Stimulated activated CD4-positive, alpha-beta T cell treated with anti-CD3 and anti-CD28 coated beads, Interleukin-1b, Interleukin-23, amount 100 ng/mL, for 48 hours (primary cell): ENCODE measurements at regions not wholly inside any gene's neighbourhood (a gene's known extent, or its start where the extent isn't known, plus 50 kb on each side); places are given as distances from the start of the nearest gene placed in this dataset.

Experiments used
- DNase-seq: peaks from one replicate; pipeline ENCODE4 v3.0.0-alpha.2; 2020

DNA sequence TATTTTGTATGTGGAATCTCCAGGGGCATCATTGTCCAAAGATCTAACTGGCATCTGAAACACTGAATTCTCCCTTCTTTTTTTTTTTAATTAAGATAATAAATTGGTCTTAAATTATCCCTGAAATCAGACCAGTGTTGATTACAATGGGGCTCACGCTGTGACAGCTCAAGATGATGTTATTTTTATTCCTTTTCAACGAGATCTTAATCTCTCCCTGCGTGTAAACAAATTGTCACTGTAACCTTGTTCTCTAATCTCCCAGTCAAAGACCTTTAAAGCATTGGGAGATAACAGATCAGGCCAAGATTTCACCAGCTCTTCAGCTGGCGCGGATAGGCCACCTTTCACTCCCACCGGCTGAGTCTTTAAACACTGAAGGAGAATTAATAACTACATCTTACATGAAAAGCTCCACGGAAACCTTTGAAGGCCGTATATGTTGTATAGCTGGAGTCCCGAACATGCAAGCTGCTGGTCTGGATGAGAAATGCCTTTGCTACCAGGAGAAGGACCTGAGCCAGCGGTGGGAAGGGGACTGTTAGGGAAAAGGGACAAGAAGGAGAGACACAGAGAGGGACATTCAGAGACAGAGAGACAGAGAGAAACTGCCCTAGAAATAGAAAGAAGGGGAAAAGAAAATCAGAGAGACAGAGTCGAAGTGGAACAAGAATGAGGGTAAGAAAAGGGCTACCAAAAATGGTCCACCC lies 418.8 kb upstream of the NR2F2 start:
- DNase-seq = no peak

DNA sequence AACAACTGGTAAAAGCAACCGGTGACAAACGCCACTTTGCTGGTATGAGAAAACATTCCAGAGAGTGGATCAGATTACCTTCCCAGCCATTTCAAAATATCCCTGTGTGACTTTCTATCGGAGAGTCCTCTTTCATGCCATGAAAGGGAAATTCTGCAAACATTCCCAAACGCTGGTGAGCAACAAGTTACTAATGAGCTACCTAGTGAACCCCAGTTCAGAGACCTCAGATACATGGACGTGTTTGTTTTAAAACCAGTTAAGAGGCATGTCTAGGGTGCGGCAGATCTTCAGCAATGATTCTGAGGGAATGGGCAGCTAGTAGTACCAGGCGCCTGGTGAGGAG lies 418.2 kb upstream of the NR2F2 start:
- DNase-seq = no peak

DNA sequence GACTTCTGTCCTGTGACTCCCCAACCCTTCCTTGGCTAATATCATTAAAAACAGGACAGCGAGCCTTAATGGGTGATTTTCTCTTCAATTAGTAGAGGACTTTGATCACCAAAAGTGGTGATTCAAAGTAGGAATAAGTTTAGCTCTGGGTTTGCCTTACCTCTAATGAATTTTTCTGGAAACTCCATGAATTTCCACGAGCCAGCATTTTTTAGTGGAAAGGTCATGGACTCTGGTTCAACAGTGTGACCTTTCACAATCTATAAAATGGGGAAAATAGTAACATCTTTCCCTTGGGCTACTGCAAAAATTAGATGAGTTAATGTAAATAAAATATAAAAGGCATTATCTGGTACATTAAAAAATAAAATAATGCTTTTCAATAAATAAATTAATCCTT lies 417.8 kb upstream of the NR2F2 start:
- no peak for DNase-seq

DNA sequence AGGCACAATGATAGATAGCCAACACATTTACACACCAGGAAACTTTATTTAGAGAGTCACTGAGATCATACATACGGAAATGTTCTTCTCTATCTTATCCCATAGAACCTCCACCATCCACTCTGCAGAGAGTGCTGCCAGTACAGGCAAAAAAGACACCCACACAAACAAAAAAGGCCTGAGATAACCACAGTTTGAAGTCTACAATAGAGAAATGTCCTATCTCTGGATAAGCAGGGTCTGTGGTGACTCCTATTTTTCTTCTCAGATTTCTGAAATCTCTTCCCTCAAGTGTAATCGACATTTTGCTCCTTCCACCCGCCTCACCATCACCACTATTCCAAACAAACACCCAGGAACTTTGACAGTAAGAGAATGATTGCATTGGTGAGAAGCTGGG lies 413.9 kb upstream of the NR2F2 start:
- no peak for DNase-seq

DNA sequence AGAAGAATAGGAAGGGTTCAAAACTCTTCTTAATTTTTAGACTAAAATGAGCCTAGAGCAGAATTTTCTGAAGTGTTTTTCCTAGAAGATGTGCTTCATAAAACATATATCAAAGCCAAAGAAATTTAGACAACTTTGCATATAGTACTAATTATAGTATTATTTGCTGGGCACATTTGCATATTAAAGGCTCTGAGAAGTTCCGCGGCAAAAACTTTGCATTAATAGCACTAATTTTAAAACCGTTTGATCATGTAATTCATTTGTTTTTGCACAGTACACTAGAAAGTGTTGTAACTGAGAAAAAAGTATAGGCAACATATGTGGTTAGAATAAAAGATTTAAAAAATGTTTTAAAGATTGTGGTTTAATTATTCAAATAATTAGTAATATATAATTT lies 412.0 kb upstream of the NR2F2 start:
- no peak for DNase-seq

DNA sequence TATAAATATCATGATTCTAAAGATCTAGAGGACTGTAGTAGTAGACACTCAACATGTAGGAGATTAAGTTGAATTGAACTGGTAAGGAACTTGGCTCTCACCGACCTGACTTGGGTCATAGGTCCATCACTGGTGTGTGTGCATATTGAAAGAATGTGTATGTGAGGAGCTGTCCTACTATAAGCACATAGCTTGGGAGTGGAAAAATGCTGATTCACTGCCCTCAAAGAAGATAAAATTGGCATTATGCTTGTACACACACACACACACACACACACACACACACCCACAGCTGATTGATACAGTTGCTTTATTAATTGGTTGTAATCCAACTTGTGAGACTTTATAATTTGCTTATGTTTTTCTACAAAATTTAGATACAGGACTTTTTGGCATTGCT lies 411.0 kb upstream of the NR2F2 start:
- no peak for DNase-seq

DNA sequence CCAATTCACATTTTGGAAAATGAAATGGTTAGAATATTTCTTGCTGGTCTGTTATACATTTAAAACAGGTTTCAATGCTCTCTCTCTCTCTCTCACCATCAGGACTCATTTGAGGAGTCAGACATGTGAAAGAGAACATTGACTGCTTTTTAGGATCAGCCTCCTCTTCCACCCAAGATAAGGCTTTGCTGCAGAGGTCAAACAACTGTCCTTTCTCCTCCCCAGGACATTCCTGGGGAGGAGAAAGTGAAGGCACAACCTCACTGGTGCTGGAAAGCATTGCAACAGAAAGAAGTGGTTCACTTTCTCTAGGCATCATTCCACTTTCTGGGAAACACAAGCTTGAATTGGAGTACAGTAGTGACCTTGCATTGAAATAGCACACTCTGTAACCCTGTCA lies 409.1 kb upstream of the NR2F2 start:
- no peak for DNase-seq

DNA sequence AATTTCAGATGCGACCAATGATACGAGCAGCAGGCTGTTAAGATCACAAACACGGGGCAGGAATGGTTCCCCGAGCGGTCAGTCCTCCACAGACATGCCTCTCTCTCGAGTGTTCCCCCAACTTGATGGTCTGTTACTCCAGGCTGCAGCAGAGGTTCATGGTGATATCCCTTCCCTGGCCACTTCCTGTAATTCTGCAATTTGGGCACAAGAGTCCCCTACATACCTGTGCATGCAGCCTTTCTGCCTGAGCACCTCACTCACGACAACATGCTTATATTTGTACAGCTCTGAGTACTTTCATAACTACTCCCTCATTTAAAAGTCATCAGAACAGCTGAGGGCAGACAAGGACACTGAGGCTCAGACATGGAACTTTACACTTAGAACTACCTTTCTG lies 408.1 kb upstream of the NR2F2 start:
- no peak for DNase-seq

DNA sequence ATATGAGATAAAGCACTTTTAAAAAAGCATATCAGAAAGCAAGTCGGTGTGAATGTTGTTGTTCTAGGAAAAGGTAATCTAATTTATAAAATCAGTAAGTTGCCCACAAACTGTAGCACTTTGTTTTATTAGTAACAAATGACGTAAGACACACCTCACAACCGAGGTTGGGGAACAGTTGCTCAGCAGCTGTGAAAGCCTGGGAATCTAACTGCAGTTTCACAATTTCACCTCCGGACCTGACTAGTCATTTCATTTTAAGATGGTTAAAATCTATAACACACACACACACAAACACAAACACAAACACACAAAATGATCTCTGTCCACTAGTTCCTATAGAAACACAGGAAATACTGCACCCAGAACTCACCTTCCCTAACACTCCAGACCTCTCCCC lies 406.7 kb upstream of the NR2F2 start:
- no peak for DNase-seq

DNA sequence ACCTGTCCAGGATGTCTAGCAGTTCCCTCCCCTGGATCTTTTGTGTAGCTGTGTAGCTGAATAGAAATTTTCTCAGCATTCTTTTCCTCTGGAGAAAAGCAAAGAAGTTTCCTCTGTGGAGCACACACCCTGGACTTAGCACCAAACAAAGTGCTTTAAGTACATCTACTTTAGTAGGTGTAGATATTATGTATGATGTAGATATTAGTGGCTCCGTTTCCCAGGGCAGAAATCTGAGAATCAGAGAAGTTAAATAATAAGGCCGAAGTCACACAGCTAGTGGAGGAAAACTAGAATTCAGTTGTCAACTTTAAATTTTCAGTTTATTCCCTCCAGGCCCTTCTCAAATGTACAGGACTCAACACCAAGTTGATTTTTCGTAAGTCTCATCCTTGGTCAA lies 401.7 kb upstream of the NR2F2 start:
- no peak for DNase-seq

DNA sequence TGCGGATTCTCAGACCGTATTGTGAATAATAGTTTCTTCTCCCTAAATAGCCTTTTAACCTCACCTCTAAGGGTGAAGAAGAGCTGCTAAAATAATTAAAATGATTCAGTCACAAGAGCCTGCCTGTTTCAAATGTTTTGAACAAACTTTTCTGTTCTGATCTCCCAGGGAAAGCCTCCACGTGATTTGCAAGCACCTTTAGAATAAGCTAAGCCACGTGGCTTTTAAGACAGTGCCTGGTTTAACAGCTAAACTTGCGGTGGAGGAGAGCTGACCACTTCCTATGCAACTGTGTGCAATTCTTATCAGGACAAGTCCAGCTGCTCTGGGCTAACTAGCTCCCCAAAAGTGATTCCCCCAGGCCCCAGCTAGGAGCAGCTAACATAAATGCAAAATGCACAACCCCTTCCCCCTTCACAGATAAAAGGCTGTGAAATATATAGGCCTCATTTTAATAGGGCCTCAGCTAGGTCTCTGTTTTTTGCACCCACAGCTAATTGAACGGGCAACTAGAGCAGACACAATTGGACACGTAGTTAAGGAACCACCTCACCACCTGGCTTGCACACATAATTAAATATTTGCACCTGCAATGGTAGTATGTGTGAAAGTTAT lies 401.2 kb upstream of the NR2F2 start:
- DNase-seq = no peak

DNA sequence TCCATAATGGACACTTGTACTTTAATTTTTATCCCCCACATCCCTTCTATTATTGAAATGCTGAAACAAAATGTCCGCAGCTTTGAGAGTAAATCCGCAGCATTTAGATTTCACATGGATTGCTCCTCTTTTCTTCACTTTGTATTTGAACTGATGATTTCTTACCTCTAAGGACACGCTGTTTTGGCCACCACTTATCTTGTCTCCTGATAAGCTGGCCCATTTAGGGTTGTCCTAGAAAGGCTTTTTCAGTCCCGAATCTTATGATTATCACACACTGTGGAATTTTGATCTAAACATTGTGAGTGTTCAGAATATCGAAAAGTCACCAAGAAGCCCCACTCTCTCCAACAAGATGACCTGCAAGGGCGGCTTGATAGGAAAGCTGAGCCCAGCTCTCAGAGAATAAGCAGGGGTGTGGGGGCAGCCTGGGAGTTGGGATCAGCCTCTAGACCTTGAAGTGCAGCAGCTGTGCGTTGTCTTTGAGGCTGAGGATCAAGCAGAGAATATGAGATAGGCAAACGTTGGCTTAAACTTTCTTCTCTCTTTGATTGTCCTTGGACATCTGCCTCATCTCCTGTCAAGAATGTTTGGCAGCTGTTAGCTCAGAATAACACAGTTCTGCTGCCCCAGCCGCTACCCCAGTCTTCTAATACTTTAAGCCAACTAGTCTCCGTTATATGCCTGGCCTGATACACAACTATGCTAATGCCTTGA lies 399.7 kb upstream of the NR2F2 start:
- no peak for DNase-seq

DNA sequence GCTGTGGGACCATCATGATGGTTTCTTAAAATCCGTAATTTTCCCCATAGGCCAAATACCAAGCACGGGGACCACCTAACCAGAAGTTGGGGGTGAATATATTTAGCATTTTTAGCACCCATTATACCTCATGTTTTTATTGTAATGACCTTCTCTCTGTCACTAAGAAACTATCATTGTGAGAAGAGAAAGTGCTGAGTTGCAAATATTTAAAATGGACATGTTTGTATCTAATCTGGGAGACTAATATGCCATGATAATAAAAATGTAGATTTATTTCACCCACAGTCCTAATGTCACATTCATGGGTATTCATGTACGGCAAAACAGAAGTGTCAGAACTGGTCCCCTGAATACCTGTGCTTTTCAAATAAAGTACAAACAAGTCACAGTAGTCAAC lies 398.9 kb upstream of the NR2F2 start:
- DNase-seq = no peak

DNA sequence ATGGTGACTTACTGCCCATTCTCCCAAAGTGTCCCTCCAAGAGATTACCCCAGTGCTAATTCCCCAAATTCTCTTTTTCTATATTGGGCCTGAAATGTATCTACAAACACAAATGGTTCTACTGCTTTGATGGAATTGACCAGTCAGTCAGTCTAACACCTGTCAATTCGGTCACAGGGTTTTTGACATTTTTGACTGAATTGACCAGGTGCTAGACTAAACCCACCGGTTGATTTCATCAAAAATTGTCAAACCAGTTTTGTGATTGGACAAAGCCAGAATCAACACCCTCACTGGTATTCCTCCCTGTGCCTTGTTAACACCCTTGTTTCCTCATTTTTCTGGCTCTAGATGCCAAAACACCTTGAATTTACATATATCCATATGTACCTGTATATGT lies 398.4 kb upstream of the NR2F2 start:
- no peak for DNase-seq

DNA sequence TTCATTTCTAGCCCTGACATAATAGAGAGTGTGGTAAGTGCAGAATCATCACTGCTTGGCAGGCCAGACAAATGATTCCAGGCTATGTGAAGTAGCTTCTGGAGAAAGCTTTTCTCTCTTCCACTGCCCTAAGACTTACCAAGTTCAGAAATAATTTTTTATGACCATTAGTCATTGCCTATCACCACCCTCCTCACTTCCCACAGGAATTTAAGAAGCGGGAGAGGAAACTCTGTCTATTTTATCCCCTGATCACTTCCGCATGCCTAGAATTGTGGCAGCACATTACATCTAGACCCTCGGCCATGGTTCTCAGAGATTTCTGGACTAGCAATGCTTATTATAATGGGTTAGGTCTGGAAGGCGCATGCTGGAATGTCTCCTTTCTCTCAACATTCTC lies 397.8 kb upstream of the NR2F2 start:
- DNase-seq = no peak

DNA sequence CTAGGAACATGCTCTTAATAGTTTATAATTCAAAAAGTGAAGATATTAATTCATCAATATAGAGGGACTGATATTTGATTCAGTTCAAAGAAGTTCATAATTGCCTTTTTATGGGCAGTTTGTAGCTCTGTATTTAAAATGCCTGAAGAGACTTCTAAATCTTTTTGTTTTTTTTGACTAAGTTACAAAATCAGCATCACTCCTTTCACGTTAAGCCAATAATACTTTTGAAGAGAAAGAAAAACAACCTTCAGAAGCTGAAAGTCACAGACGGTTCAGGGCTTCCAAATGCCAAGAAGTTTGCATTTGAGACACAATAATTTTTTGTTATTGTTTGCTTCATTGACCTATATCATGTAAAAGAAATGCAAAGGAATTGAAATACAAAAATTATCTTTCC lies 394.6 kb upstream of the NR2F2 start:
- DNase-seq = no peak

DNA sequence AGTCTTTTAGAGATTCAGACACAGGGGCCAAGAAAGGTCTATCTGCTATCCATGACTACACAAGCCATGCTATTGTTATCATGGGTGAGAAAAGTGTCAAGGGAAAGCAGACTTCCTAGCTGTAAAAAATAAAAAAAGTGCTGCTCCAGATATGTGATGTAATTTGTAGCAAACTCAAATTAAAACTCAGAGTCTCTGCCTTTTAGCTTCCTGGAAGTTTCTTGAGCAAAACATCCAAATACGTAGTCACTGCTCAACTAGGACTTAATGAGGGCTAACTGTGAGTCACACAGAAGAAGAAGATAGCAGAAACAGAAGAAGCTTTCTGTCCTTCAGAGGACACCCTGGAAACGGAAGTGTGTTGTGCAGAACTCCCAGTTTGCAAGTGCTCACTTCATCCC lies 393.4 kb upstream of the NR2F2 start:
- no peak for DNase-seq

DNA sequence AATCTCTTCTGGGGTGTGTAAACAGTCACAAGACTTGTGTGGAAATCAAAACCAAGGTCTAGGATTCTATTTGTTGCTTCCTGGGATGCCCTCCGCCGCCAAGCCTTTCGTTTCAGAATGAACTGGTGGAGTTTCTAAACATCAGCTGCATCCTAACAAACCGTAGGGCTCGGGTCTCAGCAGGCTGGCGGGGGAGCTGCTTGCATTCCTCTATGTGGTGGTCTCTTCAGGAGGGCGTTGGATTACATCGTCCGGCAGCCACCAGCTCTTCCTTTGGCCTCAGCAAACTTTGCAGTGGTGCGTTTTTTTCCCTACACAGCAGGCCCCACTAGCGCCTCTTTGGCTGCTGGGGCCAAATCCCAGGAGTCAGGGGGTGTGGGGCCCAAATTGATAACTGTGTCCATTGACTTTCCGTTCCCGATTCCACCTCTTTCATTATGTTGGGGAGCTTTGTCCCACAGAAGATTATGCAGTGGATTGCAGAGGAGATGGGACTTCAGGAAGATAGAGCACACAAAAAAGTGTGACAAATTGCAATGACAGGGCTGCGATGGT lies 390.0 kb upstream of the NR2F2 start:
- DNase-seq = no peak

DNA sequence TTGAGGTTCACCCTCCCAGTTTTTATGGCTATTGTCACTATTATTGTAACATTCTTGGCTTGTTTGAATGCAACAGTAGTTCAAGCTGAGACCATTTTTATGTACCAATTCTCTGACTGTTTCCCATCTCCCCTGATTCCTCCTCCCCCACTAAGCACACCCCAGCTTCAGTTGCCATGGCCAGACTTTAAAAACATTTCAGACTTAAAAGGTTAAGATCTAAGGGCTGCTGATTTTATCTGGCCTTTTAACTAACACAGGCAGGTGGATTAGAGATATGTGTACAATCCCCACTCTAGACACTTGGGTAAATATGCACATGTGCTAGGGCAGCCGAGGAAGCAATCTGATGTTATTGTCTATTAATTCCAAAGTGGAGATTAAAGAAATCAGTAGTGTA lies 386.3 kb upstream of the NR2F2 start:
- no peak for DNase-seq

DNA sequence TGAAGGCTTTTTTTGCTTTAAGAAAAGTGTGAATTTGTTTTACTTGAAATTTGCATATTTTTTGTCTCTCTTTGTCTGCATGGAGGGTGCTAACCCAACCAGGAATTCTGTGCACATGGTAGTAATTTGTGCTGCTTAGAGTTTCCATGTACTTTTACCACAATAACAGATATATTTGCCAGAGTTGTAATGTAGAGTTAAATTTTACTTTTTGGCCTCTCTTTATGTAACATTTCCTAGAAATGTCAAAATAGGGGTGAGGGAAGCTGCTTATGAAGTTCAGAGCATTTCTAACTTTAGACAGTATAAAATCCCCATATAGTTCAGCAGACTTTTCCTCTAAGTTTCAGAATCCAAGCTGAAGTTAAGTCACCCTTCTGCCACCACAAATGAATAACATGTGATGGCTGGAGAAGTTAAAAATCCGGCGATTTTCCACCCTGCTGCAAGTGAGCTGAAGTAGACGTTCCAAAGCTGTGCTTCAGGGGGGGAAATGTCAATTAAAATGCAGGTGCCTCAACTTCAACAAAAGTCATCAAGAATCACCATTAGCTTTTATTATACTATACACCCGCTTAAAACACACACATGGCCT lies 385.7 kb upstream of the NR2F2 start:
- DNase-seq = no peak

DNA sequence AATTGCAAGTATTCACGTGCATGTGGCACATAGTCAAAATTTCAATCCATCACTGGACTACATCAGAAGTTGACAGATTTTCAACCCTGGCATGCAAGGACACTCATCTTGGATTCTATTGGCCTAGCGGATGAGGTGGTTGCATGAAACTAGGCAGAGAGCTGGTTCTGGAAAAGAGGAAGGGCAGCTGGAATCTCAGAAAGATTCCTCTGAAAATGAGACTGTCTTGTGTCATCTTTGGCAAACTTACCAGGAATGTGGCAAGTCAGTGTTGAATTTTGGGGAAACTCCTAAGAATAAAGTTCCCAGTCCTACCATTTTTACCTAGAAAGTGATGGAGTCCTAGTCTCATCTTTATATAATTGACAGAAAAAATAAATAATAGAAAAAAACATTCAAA lies 384.3 kb upstream of the NR2F2 start:
- no peak for DNase-seq

DNA sequence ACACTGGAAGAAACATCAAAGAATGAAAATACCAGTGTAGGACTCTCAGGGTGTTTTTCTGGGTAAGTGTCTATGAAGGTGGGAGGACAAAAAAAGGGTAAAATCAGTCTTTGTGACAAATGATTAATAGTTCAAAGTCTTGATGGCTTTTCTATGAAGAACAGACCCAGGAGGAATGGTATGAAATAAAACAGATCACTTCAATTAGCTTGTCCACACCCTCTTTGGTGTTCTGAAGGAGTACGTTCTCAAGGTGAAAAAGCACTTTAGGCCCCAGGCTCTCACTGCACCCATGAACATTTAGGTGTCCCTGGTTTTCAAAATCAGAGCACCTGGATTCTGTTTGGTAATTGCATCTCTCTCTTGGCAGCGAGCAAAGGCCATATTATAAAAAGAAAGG lies 383.6 kb upstream of the NR2F2 start:
- DNase-seq = no peak

DNA sequence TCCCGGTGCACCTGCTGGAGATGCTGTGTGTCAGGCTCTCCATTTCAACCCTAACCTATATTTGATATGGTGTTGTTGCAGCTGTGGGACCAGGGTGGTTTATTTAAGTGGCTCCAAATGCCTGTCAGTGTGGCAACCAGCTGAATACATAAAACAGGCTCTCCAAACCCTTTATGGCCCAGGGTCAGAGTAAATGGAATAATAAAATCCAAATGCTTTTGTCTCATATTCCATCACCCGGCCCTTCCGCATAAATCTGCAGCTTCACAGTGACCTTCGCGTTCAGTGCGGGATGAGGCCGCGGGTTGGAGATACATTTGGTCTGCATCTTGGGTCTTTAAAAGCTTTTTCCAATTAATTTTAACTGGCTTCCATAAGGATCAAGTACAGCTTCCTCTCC lies 382.1 kb upstream of the NR2F2 start:
- DNase-seq = no peak

DNA sequence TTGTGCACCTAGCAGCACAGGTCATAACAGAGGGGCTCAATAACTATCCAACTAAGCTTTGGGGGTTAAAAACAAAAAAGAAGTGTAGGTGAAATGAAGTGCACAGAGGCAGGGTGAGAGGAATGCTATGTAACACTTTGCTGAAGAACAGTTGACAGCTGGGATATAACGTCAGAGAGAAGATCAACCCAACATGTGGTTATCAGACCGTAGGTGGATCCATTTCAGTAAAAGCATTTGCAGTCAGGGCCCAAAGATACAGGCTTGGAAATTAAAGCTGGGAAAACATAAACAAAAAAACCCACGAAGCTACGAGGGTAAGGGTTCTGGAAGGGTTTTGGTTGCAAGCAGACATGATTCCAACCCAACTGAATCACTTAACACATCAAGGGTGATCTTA lies 377.5 kb upstream of the NR2F2 start:
- no peak for DNase-seq
